GM23338 (cell line): ENCODE measurements at regions not wholly inside any gene's neighbourhood (a gene's known extent, or its start where the extent isn't known, plus 50 kb on each side); places are given as distances from the start of the nearest gene placed in this dataset.

Source experiments
- ATAC-seq: fragments of 200-7000 bp; cut with Tn5 transposase; 3 replicates; pipeline ENCODE4 v1.9.1; 2020
- DNase-seq: peaks from one replicate; pipeline ENCODE4 v3.0.0-alpha.2; 2015; ENCODE audit warnings: low spot score
- H2AFZ ChIP-seq: fragments of 200-600 bp; sonication (generic); 2 replicates; pipeline ENCODE4 v1.8.0; 2016; ENCODE audit warnings: antibody characterized with exemption, mild to moderate bottlenecking, moderate library complexity
- H3F3A ChIP-seq: fragments of 200-600 bp; sonication (generic); replicated peaks from 2 replicates; pipeline ENCODE4 v1.8.0; 2017; ENCODE audit warnings: antibody characterized with exemption, mixed run types, low read depth
- H3K27ac ChIP-seq: fragments of 200-600 bp; sonication (generic); 2 replicates; pipeline ENCODE4 v1.6.1; 2016; ENCODE audit warnings: low read depth
- H3K27me3 ChIP-seq: fragments of 200-600 bp; sonication (generic); 2 replicates; pipeline ENCODE4 v1.8.0; 2016; ENCODE audit warnings: mild to moderate bottlenecking, mixed run types, moderate library complexity; ENCODE audit not compliant: insufficient read depth
- H3K36me3 ChIP-seq: fragments of 200-600 bp; sonication (generic); 2 replicates; pipeline ENCODE4 v1.8.0; 2016; ENCODE audit warnings: mild to moderate bottlenecking; ENCODE audit not compliant: insufficient read depth
- H3K4me1 ChIP-seq: fragments of 200-600 bp; sonication (generic); 2 replicates; pipeline ENCODE4 v1.8.0; 2016; ENCODE audit warnings: mild to moderate bottlenecking, moderate library complexity; ENCODE audit not compliant: insufficient read depth
- H3K4me2 ChIP-seq: fragments of 200-600 bp; sonication (generic); 2 replicates; pipeline ENCODE4 v1.7.1; 2017; ENCODE audit warnings: mixed run types
- H3K4me3 ChIP-seq: fragments of 200-600 bp; sonication (generic); 2 replicates; pipeline ENCODE4 v1.6.1; 2016; ENCODE audit warnings: mixed run types
- H3K79me2 ChIP-seq: fragments of 200-600 bp; sonication (generic); replicated peaks from 2 replicates; pipeline ENCODE4 v1.8.0; 2017; ENCODE audit warnings: mild to moderate bottlenecking; ENCODE audit not compliant: insufficient read depth
- H3K9me2 ChIP-seq: fragments of 200-600 bp; sonication (generic); 2 replicates; pipeline ENCODE4 v1.8.0; 2017; ENCODE audit not compliant: insufficient read depth
- H4K20me1 ChIP-seq: fragments of 200-600 bp; sonication (generic); replicated peaks from 2 replicates; pipeline ENCODE4 v1.8.0; 2017; ENCODE audit warnings: mild to moderate bottlenecking; ENCODE audit not compliant: insufficient read depth
- H3K27ac Mint-ChIP-seq: 2 replicates; pipeline ENCODE4 v1.8.0; 2020; ENCODE audit warnings: inconsistent platforms, mild to moderate bottlenecking, moderate library complexity, mixed read lengths
- H3K27me3 Mint-ChIP-seq: 3 replicates; pipeline ENCODE4 v1.8.0; 2022; ENCODE audit warnings: low read depth, mild to moderate bottlenecking, moderate library complexity, mixed read lengths, inconsistent platforms; ENCODE audit not compliant: insufficient read depth, poor library complexity
- H3K36me3 Mint-ChIP-seq: 3 replicates; pipeline ENCODE4 v1.8.0; 2021; ENCODE audit warnings: low read depth, mild to moderate bottlenecking, inconsistent platforms, moderate library complexity, mixed read lengths
- H3K4me1 Mint-ChIP-seq: 3 replicates; pipeline ENCODE4 v1.8.0; 2020; ENCODE audit warnings: mild to moderate bottlenecking, inconsistent platforms, mixed read lengths
- H3K4me3 Mint-ChIP-seq: 3 replicates; pipeline ENCODE4 v1.8.0; 2021; ENCODE audit warnings: moderate library complexity, mild to moderate bottlenecking, inconsistent platforms, mixed read lengths
- H3K9me3 Mint-ChIP-seq: 3 replicates; pipeline ENCODE4 v1.8.0; 2020; ENCODE audit warnings: moderate library complexity, mild to moderate bottlenecking, inconsistent platforms, mixed read lengths
- CREB1 ChIP-seq: fragments of 250-450 bp; sonication (Bioruptor Pico); IDR thresholded peaks from 2 replicates; pipeline ENCODE4 v1.5.0; 2020; ENCODE audit warnings: low read depth, mild to moderate bottlenecking, moderate library complexity
- CTCF ChIP-seq, 2 experiments: fragments of 200-600 bp in 1 of 2; sonication (generic) in 1 of 2; conservative IDR thresholded peaks; 2 replicates each; pipeline versions ENCODE4 v1.5.1 to v1.6.1; 2016 to 2017; ENCODE audit warnings: antibody characterized with exemption in 2 of 2, low read depth in 2 of 2, mild to moderate bottlenecking in 2 of 2, moderate library complexity in 1 of 2
- EZH2 ChIP-seq: fragments of 200-600 bp; sonication (generic); IDR thresholded peaks from one replicate; pipeline ENCODE4 v1.8.0; 2017; ENCODE audit warnings: antibody characterized with exemption, mild to moderate bottlenecking, low read depth; ENCODE audit not compliant: unreplicated experiment
- EZH2phosphoT487 ChIP-seq: fragments of 200-600 bp; sonication (generic); IDR thresholded peaks from one replicate; pipeline ENCODE4 v1.8.1; 2018; ENCODE audit warnings: antibody characterized with exemption; ENCODE audit not compliant: unreplicated experiment
- JUNB ChIP-seq: IDR thresholded peaks from one replicate; pipeline ENCODE4 v1.6.1; 2016; ENCODE audit warnings: antibody characterized with exemption; ENCODE audit not compliant: unreplicated experiment
- NANOG ChIP-seq: IDR thresholded peaks from 2 replicates; pipeline ENCODE4 v1.6.1; 2016; ENCODE audit warnings: antibody characterized with exemption, borderline replicate concordance
- STAT1 ChIP-seq: IDR thresholded peaks from one replicate; pipeline ENCODE4 v1.6.1; 2016; ENCODE audit warnings: antibody characterized with exemption; ENCODE audit not compliant: unreplicated experiment
- ZNF331 ChIP-seq: fragments of 250-450 bp; sonication (Bioruptor Pico); IDR thresholded peaks from 2 replicates; pipeline ENCODE4 v1.5.0; 2020; ENCODE audit warnings: low read depth, mild to moderate bottlenecking, moderate library complexity
- TF ChIP-seq, protein P1 (sequence below): fragments of 250-450 bp; sonication (Bioruptor Pico); IDR thresholded peaks from 2 replicates; pipeline ENCODE4 v1.5.0; 2020; ENCODE audit warnings: mild to moderate bottlenecking, moderate library complexity

DNA sequence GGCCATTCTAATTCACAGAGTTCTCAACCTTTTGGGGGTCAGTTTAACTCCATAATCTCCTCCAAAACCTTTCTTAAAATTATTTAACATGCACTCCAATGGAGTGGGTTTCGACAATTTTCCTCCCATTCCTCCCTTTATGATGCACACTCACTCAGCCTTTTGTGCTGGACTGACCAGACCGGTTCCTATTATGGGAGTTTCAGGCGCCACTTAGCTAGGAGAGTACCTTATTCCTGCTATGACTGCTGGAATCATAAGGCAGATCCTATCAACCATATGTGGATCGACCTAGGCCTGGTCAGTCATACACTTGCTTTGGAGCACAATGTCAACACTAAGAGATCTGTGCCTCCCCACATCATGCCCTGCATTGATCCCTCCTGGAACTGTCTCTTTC is 63.9 kb upstream of the MOCS1 start:
- H3K79me2 ChIP-seq = no peaks in the 10 kb centered on the region
- H3K27me3 ChIP-seq = no peaks in the 10 kb centered on the region
- no peaks in the 10 kb centered on the region for H3F3A ChIP-seq
- Mint-ChIP-seq H3K4me3 (no peak overlapping the region), H3K9me3 (peaks cover 65% of the 10 kb centered on the region), H3K36me3 (peaks cover 32% of the 10 kb centered on the region), H3K27ac (no peak overlapping the region), H3K27me3 (peaks cover 2% of the 10 kb centered on the region), H3K4me1 (no peaks in the 10 kb centered on the region)
- no peak for DNase-seq
- no peak for ATAC-seq
- no peak overlapping the region for H3K4me3 ChIP-seq
- TF ChIP-seq EZH2phosphoT487 = no peak
- TF ChIP-seq NANOG = no peak
- H4K20me1 ChIP-seq = no peaks in the 10 kb centered on the region
- no peaks in the 10 kb centered on the region for H3K4me1 ChIP-seq
- H2AFZ ChIP-seq = no peak overlapping the region
- H3K9me2 ChIP-seq = 0 out of 2 replicates have a peak, but pooled peaks cover 5% of the 10 kb centered on the region
- H3K36me3 ChIP-seq = no peaks in the 10 kb centered on the region; the same call in 1 of the 2 replicates
- no peak overlapping the region for H3K27ac ChIP-seq
- no peak overlapping the region for H3K4me2 ChIP-seq

- Histone ChIP-seq H3K4me3 (no peak overlapping the region), H3K27me3 (no peaks in the 10 kb centered on the region), H3F3A (no peaks in the 10 kb centered on the region), H3K4me2 (no peak overlapping the region), H3K4me1 (no peaks in the 10 kb centered on the region), H3K27ac (no peak overlapping the region), H3K36me3 (peaks cover 6% of the 10 kb centered on the region; the same call in 1 of the 2 replicates), H3K79me2 (no peaks in the 10 kb centered on the region), H3K9me2 (0 out of 2 replicates have a peak, but pooled peaks cover 5% of the 10 kb centered on the region), H4K20me1 (no peaks in the 10 kb centered on the region), H2AFZ (no peak overlapping the region)
- H3K36me3 Mint-ChIP-seq = peaks cover 39% of the 10 kb centered on the region
- H3K9me3 Mint-ChIP-seq = peaks cover 69% of the 10 kb centered on the region
- H3K4me1 Mint-ChIP-seq = no peaks in the 10 kb centered on the region
- no peak overlapping the region for H3K27ac Mint-ChIP-seq
- DNase-seq (no peak), ATAC-seq (no peak)
- peaks cover 2% of the 10 kb centered on the region for H3K27me3 Mint-ChIP-seq
- H3K4me3 Mint-ChIP-seq = no peak overlapping the region
- no peak for TF ChIP-seq CTCF (conservative IDR thresholded peaks at IDR 0.05; ENCODE audit: low read depth in 2 of 2)
- no peak for TF ChIP-seq CREB1
- TF ChIP-seq ZNF331 (CRISPR knock-in tag) = no peak
- no peak for TF ChIP-seq EZH2
- TF ChIP-seq NANOG = no peak
- no peak for TF ChIP-seq JUNB
- no peak for TF ChIP-seq STAT1
- TF ChIP-seq, protein P1, sequence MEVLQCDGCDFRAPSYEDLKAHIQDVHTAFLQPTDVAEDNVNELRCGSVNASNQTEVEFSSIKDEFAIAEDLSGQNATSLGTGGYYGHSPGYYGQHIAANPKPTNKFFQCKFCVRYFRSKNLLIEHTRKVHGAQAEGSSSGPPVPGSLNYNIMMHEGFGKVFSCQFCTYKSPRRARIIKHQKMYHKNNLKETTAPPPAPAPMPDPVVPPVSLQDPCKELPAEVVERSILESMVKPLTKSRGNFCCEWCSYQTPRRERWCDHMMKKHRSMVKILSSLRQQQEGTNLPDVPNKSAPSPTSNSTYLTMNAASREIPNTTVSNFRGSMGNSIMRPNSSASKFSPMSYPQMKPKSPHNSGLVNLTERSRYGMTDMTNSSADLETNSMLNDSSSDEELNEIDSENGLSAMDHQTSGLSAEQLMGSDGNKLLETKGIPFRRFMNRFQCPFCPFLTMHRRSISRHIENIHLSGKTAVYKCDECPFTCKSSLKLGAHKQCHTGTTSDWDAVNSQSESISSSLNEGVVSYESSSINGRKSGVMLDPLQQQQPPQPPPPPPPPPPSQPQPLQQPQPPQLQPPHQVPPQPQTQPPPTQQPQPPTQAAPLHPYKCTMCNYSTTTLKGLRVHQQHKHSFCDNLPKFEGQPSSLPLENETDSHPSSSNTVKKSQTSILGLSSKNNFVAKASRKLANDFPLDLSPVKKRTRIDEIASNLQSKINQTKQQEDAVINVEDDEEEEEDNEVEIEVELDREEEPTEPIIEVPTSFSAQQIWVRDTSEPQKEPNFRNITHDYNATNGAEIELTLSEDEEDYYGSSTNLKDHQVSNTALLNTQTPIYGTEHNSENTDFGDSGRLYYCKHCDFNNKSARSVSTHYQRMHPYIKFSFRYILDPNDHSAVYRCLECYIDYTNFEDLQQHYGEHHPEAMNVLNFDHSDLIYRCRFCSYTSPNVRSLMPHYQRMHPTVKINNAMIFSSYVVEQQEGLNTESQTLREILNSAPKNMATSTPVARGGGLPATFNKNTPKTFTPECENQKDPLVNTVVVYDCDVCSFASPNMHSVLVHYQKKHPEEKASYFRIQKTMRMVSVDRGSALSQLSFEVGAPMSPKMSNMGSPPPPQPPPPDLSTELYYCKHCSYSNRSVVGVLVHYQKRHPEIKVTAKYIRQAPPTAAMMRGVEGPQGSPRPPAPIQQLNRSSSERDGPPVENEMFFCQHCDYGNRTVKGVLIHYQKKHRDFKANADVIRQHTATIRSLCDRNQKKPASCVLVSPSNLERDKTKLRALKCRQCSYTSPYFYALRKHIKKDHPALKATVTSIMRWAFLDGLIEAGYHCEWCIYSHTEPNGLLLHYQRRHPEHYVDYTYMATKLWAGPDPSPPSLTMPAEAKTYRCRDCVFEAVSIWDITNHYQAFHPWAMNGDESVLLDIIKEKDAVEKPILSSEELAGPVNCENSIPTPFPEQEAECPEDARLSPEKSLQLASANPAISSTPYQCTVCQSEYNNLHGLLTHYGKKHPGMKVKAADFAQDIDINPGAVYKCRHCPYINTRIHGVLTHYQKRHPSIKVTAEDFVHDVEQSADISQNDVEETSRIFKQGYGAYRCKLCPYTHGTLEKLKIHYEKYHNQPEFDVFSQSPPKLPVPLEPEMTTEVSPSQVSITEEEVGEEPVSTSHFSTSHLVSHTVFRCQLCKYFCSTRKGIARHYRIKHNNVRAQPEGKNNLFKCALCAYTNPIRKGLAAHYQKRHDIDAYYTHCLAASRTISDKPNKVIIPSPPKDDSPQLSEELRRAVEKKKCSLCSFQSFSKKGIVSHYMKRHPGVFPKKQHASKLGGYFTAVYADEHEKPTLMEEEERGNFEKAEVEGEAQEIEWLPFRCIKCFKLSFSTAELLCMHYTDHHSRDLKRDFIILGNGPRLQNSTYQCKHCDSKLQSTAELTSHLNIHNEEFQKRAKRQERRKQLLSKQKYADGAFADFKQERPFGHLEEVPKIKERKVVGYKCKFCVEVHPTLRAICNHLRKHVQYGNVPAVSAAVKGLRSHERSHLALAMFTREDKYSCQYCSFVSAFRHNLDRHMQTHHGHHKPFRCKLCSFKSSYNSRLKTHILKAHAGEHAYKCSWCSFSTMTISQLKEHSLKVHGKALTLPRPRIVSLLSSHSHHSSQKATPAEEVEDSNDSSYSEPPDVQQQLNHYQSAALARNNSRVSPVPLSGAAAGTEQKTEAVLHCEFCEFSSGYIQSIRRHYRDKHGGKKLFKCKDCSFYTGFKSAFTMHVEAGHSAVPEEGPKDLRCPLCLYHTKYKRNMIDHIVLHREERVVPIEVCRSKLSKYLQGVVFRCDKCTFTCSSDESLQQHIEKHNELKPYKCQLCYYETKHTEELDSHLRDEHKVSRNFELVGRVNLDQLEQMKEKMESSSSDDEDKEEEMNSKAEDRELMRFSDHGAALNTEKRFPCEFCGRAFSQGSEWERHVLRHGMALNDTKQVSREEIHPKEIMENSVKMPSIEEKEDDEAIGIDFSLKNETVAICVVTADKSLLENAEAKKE (CRISPR knock-in tag) = no peak
Observed at GRCh38 chr6:39997101-39997635, 62.9 kb upstream of the MOCS1 start.
